PFSK-1 (cell line): ENCODE measurements at regions not wholly inside any gene's neighbourhood (a gene's known extent, or its start where the extent isn't known, plus 50 kb on each side); places are given as distances from the start of the nearest gene placed in this dataset.

Experiments used
- FOXP2 ChIP-seq: optimal IDR thresholded peaks from 2 replicates; pipeline ENCODE3; 2011; ENCODE audit warnings: borderline replicate concordance, control low read depth, inconsistent platforms; ENCODE audit not compliant: insufficient read depth; ENCODE audit errors: extremely low read length, extremely low read depth
- POLR2AphosphoS5 ChIP-seq: IDR thresholded peaks from 2 replicates; pipeline ENCODE4 v1.6.1; 2012; ENCODE audit warnings: low read depth, mild to moderate bottlenecking, control low read depth, low read length, moderate library complexity
- SIN3A ChIP-seq: IDR thresholded peaks from 2 replicates; pipeline ENCODE4 v1.6.1; 2012; ENCODE audit warnings: mild to moderate bottlenecking, low read length, moderate library complexity, borderline replicate concordance; ENCODE audit not compliant: insufficient read depth
- TAF1 ChIP-seq: IDR thresholded peaks from 2 replicates; pipeline ENCODE4 v1.6.1; 2012; ENCODE audit warnings: low read length, control low read depth, borderline replicate concordance; ENCODE audit not compliant: insufficient read depth
- TF ChIP-seq, protein P1 (sequence below), 2 experiments: IDR thresholded peaks; 2 replicates each; pipeline versions ENCODE4 v1.6.1 to v1.8.0; 2011 to 2012; ENCODE audit warnings: low read depth in 2 of 2, low read length in 2 of 2, control low read depth in 1 of 2, inconsistent platforms in 1 of 2, mild to moderate bottlenecking in 1 of 2, moderate library complexity in 1 of 2; ENCODE audit not compliant: insufficient read depth in 1 of 2

DNA sequence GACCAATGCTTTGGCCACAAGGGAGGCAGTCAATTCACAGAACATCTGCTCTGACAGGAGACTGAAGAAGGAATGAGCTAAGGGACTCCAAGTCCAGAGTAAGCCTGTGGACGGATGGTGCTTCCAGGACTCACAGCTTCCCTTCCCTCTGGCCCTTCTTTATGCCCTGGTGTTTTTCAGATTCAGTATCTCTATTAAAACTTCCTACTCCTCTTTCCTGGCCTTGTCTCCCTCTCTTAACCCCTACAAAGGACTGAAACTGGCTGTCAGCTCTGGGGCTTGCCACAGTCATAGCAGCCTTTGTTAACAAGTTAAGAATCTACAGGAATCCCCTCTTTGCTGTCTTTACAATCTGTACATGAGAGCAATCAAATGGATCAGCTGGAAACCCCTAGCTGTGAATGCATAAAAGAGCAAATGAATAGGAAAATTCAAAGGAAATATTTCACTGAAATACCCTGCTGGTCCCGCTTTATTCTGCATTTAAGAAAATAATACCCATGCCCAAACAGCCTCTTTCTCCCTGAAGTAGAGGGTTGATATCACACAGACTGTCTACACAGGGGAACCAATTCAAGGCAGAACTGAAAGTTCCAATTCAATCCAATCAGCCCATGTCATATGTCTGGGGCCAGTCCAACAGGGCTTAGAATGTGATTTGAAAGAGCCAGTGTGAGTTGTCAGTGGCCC is 192.3 kb downstream of the MZT1 start:
- TF ChIP-seq, protein P1, sequence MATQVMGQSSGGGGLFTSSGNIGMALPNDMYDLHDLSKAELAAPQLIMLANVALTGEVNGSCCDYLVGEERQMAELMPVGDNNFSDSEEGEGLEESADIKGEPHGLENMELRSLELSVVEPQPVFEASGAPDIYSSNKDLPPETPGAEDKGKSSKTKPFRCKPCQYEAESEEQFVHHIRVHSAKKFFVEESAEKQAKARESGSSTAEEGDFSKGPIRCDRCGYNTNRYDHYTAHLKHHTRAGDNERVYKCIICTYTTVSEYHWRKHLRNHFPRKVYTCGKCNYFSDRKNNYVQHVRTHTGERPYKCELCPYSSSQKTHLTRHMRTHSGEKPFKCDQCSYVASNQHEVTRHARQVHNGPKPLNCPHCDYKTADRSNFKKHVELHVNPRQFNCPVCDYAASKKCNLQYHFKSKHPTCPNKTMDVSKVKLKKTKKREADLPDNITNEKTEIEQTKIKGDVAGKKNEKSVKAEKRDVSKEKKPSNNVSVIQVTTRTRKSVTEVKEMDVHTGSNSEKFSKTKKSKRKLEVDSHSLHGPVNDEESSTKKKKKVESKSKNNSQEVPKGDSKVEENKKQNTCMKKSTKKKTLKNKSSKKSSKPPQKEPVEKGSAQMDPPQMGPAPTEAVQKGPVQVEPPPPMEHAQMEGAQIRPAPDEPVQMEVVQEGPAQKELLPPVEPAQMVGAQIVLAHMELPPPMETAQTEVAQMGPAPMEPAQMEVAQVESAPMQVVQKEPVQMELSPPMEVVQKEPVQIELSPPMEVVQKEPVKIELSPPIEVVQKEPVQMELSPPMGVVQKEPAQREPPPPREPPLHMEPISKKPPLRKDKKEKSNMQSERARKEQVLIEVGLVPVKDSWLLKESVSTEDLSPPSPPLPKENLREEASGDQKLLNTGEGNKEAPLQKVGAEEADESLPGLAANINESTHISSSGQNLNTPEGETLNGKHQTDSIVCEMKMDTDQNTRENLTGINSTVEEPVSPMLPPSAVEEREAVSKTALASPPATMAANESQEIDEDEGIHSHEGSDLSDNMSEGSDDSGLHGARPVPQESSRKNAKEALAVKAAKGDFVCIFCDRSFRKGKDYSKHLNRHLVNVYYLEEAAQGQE (IDR thresholded peaks at IDR 0.05; ENCODE audit: insufficient read depth in 1 of 2, low read depth in 2 of 2, low read length in 2 of 2), result no peak
- no peak for TF ChIP-seq POLR2AphosphoS5
- TF ChIP-seq TAF1, result no peak
- TF ChIP-seq SIN3A, result no peak
- no peak for TF ChIP-seq FOXP2
